SK-MEL-5 (cell line): ENCODE measurements at regions not wholly inside any gene's neighbourhood (a gene's known extent, or its start where the extent isn't known, plus 50 kb on each side); places are given as distances from the start of the nearest gene placed in this dataset.
A peak's percentile ranks its signal among the peaks of the same experiment; 100 is the strongest.

Experiments used
- DNase-seq: peaks from one replicate; pipeline ENCODE4 v3.0.0-alpha.2; 2016; ENCODE audit warnings: low read depth, low spot score
- in situ Hi-C: cut with HindIII; loops from 2 replicates; pipeline ENCODE4 v1.10.0; 2016; ENCODE audit warnings: low sequenced_read_pairs, high pct_unique_total_duplicates, low pct_unique_long_range_greater_than_20kb

DNA sequence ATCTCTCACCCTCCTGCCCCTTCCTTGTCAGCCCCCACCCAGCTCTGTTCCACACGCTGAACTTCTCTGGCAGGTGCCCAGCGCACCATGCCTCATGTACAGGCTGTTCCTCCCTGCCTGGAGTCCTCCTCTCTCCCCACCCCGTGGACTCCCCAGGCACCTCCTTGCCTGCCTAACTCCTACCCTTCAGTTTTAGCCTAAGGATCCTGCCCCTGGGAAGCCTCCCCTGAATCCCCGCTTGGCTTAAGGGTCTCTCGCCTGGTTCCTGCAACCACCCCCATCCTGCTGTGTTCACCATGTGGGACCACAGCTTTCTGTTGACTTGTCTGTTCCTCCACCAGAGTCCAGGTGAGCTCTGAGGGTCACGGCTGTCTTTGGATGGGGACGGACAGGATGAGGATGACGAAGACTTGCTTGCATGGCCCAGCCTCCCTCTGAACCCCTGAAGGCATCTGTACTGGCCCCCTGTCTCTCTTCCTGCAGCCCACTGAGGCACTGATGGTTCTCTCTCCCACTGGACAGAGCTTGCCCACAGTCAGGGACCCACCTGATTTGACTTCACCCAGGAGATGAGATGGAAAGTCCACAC is 153.2 kb upstream of the C1orf174 start:
- no peak for DNase-seq
- in situ Hi-C loops = no loop called here

DNA sequence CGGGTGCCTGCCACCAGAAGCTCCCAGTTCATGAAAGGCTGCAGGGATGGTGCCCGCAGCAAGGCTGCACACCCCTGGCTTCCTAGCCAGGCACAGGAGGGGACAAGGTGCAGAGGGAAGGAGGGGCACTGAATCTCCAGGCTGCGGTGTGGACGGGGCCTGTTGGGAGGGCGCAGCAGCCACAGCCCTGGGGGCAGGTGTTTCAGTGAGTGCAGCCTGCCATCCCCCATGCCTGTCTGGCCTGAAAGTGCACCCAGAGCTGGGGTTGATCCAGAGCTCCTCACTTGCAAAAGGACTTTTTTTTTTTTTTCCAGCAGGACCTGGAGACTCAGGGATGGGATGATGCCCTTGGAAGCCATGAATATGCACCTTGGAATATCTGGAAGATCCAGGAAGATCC is 153.7 kb upstream of the C1orf174 start:
- in situ Hi-C loops = no loop called here
- DNase-seq = no peak

DNA sequence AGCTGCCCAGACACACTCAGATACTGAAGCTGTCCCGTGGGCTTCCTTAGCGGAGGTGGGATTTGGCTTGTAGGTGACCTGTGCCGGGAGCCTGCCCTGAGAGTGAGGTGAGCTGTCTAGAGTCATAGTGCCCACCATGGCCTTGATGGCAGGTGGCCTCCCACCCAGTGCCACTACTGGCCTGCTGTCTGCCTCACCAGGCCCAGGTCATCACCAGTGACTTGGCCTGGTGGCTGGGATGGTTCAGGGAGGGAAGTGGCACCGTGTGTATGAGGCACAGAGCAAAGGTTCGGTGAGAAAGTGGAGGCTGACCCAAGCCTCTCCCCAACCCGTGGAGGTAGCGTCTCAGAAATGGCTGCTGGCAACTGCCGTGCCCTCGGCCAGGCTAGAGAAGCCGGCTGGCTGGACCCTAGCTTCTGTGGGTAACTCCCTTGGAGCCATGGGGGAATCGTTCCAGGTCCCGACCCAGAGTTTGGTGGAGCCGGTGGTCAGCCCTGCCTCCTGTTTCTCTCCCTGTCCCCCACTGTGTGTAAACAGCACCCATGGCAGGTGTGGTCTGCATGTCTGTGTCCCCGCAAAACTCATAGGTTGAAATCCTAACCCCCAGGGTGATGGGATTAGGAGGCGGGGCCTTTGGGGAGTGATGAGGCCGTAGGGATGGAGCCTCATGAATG is 155.4 kb upstream of the C1orf174 start:
- no peak for DNase-seq
- in situ Hi-C loops = no loop called here

DNA sequence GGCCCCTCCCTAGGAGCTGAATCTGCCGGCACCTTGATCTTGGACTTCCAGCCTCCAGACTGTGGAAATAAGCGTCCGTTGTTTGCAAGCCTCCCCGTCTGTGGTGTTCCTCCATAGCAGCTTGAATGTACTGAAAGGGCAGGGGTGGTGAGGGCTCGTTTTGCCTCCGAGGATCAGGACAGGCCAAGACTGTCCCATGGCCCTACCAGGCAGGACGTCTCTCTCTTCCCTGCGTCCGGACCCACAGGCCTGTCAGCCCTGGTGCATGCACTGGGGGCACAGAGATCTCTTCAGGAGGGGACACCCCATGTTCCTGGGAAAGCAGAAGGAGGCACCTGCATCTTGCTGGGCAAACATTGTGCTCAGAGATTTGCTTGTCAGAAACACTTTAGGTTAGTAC is 156.3 kb upstream of the C1orf174 start:
- DNase-seq = no peak
- in situ Hi-C loops = no loop called here

DNA sequence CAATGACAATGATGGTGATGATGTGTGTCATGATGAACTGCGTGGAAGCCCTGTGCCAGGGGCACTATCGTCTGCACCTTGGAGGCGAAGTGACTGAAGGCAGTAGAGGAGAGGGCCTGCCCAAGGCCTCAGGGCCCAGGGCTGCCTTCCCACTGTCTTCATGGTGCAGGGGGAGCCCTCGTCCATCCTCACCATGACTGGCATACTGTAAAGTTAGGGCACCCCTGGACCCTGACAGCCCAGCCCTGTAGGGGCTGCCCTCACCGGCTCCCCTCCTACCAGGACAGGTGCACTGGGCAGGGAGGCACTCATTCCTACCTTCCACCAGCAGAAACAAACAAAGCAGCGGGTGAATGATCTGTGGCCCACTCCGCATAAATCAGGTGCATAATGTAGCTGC is 156.9 kb upstream of the C1orf174 start:
- DNase-seq = no peak
- in situ Hi-C loops = no loop called here

DNA sequence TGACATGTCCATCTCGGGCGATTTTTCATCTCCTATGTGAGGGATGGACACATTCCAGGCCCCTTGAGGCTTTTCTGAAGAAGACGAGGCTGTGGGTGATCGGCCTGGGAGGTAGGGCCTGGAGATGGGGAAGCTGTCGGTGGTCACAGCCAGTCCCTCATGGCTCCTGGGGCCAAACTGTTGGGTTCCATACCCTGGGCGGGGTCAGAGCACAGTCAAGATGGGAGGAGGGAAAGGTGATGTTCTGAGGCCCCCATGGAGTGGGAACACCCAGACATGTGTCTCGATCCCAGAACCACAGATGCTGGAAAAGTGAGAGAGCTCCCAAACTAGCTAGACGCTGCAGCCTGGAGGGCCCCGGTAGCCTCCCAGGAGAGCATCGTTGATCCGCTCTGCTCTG is 157.5 kb upstream of the C1orf174 start:
- no peak for DNase-seq
- in situ Hi-C loops = no loop called here

DNA sequence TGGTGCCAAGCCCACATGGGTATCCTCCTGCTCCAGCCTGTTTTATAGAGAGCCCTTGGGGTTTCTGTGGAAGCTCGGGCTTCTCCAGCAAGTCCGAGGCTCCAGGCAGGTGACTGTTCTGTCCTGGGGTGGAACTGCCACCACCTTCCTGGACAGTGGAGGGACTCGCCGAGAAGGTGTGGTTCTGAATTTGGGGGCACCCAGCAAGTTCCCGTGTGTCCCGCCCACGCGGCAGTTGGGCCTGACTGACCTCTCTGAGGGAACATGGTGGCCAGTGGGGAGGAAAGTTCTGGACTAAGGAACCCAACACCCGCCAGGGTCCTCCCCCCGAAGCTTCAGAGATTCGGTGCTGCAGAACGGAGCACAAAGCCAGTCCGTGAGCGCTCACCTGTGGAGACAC is 158.1 kb upstream of the C1orf174 start:
- in situ Hi-C loops = no loop called here
- no peak for DNase-seq

DNA sequence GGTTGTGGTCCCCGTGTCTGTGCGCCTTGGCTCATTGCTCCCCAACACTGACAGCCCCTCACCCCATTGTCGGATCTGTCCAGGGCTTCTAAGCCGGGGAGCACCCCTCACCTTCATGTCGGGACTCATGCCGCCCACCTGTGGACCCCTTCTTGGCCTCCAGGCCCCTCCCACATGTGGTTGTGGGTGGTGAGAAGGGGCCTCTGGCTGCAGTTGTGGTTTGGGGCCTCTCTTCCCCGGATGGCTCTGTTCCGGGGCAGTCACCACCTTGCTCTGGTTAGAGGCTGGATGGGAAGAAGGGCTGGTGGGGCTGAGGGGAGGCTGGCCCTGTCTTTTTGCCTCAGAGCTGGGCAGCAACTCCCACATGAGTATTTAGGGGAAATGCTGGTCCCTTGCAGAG is 158.6 kb upstream of the C1orf174 start:
- in situ Hi-C loops = no loop called here

DNA sequence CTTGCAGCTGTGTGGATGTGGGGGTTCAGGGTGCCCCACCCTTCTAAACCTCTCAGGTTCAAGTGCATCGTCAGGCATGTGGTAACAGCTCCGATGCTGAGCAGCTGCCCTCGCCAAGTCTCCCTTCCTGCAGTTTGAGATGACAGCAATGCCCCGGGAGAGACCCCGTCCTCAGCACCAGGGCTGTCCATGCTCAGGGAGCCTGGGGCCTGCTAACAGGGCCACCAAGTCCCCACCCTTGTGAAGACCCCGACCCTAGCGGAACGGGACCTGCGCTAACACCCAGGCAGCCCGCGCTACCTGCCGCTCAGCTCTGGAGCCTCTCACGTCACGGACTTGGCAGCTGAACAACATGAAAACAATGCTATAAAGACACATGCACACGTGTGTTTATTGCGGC is 159.2 kb upstream of the C1orf174 start:
- DNase-seq = no peak
- in situ Hi-C loops = no loop called here

More for the DNA sequence above, 158.6 kb upstream of the C1orf174 start:
- DNase-seq = no peak

DNA sequence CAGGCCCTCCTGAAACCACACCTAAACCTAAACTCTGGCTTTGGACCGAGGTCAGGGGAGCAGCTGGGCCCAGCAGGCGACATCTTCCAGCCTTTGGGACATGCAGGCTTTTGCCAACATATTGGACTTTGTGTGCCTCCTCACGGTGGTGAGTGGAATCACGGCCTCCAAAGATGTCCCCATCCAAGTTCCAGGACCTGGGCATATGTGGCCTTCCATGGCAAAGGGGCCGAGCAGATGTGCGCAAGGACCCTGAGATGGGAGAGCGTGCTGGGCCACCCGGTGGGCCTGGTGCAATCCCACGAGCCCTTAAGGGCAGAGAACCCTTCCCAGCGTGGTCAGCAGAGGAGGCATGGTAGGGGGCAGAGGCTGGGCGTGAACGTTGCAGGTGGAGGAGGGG is 160.8 kb upstream of the C1orf174 start:
- in situ Hi-C loops = no loop called here
- DNase-seq = peak; percentile 43

DNA sequence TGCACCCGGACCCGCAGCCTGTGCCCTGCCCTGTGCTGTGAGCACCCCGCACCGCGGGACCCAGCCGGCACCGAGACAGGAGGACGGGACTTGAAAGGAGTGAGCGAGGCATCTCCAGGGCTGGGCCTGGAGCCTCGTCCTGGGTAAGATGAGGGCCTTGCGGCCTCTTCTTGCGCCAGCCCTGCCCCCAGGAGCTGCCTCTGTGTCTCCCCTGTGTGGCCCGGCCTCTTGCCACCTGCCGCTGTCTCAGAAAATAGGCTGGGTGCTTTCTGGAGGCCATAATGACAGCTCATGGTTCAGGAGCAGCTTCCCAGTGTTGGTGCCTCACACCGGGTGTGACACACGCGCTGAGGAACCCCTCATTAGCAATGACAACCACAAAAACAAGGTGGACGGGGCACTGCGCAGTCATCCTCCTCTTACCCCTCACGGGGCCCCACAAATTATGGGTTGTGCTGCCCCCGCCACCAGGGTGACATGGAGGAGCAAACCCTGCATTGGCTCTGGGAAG is 161.5 kb upstream of the C1orf174 start:
- no peak for DNase-seq

DNA sequence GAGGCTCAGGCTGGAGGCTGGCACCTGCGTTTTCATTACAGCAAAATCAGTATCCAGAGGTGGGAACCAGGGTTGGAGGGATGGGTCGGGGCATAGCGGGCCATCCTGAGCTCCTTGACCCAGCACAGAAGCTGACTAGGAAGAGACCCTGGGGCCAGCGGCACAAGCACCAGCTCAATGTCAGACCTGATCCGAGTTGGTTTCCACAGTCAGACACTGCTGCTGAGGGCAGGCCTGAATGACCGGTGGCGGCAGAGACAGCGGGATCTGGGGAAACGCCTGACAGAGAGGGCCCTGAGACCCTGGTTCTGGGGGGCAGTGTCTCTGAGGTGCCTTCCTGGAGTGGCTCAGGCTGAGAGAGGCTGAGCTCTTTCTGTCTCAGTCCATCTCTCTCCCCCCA is 162.0 kb upstream of the C1orf174 start:
- no peak for DNase-seq
- in situ Hi-C loops = no loop called here

More for the DNA sequence above, 161.5 kb upstream of the C1orf174 start:
- in situ Hi-C loops = no loop called here

DNA sequence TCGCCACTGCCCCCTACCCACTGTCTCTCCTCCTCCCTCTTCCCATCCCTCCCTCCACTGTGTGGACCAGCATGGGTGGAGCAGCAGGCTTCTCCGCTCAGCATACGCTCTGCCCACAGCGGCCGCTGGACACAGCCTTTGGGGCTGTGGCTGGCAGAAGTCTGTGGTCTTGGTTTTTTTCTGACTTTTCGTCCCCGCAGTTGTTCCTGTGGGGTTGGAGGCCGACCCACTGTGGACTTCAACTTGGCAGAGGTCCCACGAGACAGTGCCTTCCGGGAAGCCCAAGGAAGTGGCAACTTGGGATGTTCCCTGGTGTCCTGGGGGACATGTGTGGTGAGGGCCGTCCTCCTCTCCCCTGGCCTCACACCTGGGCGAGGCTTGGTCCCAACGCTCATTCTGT is 162.5 kb upstream of the C1orf174 start:
- in situ Hi-C loops = no loop called here
- no peak for DNase-seq

DNA sequence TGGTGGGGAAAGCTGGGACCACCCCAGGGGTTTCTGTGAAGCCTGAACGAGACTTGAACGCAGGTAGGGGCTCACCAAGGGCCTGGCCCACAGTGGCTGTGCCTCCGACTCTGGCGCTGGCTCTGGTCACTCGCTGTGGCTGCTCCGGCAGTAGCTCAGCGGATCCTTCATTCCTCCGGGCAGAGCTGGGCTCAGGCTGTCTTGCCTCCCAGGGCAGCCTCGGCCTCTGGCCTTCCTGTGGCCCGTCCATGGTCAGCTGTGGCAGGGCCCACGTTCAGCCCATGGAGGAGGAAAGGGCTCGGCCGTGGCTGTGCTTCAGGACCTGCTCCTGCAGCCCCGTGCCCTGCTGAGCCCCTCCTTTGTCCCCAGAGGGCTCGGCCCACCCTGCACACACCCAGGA is 162.9 kb upstream of the C1orf174 start:
- DNase-seq = no peak

DNA sequence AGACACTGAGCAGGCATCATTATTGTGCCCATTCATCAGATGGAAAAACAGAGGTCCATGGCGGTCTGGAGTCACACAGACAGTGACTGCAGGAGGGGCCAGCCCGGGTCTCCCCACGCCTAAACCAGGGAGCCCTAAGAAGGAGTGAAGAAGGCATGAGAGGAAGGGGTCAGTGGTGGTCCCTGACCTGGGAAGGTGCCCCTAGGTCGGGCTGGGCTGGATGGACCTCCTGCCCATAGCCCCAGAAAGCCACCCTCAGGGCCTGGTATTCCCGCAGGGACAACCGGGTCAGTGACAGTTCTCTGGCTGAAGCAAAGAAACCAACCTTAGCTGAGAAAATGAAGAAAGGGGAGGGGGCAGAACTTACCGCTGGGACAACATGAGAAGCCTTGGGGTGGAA is 163.4 kb upstream of the C1orf174 start:
- in situ Hi-C loops = no loop called here
- no peak for DNase-seq

More for the DNA sequence above, 162.9 kb upstream of the C1orf174 start:
- in situ Hi-C loops = no loop called here

DNA sequence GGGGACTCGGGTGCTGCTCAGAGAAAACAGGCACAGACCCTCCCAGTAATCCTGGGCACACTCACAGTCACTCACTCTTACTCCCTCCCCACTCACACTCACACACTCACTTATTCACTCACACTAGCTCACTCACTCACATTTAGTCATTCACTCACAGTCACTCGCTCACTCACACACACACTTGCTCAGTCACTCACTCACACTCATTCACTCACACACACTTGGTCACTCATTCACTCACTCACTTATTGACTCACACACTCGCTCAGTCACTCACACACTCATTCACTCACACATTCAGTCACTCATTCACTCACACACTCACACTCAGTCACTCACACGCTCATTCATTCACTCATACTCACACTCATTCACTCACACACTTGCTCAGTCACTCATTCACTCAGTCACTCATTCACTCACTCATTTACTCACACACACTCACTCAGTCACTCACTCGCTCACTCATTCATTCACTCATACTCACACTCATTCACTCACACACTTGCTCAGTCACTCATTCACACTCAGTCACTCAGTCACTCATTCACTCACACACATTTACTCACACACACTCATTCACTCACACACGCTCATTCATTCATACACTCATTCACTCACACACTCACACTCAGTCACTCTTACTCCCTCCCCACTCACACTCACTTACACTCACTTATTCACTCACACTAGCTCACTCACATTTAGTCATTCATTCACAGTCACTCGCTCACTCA is 164.2 kb upstream of the C1orf174 start:
- no peak for DNase-seq
- in situ Hi-C loops = no loop called here

DNA sequence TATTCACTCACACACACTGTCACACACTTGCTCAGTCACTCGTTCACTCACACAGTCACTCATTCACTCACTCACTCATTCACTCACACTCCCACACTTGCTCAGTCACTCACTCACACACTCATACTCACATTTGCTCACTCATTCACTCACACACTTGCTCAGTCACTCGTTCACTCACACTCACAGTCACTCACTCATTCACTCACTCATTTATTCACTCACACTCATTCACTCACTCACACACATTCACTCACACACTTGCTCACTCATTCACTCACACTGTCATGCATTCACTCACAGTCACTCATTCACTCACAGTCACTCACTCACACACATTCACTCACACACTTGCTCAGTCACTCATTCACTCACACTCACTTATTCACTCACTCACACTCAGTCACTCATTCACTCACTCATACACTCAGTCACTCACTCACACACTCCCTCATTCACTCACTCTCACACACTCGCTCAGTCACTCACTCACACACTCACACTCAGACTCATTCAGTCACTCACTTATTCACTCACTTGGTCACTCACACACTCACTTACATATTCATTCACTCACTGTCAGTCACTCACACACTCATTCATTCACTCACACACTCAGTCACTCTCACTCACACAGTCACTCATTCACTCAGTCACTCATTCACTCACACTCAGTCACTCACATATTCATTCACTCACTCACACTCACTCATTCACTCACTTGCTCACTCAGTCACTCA is 167.0 kb upstream of the C1orf174 start:
- no peak for DNase-seq
- in situ Hi-C loops = no loop called here

DNA sequence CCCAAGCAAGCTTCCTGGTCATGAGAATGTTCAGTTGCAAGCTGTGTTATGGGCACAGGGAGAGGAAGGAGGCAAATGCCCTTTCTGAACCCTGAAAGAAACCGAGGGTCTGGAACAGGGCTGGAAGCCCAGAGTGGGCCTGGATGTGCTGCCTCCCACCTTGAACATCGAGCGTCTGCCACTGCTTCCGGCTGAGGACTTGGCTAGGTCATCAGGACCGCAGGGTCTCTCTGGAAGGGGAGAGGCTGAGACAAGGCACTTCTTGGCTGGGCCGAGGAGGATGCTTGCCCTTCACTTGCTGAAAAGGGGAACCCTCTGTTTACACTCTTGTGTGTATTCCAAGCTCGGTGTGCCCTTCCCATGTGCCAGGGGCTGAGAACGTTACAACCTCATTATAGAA is 168.0 kb upstream of the C1orf174 start:
- in situ Hi-C loops = no loop called here

More for the DNA sequence above, 168.0 kb upstream of the C1orf174 start:
- no peak for DNase-seq
